Stromal cell of bone marrow (primary cell): ENCODE measurements at regions not wholly inside any gene's neighbourhood (a gene's known extent, or its start where the extent isn't known, plus 50 kb on each side); places are given as distances from the start of the nearest gene placed in this dataset.

Experiments
- DNase-seq: peaks from one replicate; pipeline ENCODE4 v3.0.0-alpha.2; 2012; ENCODE audit warnings: low read depth

DNA sequence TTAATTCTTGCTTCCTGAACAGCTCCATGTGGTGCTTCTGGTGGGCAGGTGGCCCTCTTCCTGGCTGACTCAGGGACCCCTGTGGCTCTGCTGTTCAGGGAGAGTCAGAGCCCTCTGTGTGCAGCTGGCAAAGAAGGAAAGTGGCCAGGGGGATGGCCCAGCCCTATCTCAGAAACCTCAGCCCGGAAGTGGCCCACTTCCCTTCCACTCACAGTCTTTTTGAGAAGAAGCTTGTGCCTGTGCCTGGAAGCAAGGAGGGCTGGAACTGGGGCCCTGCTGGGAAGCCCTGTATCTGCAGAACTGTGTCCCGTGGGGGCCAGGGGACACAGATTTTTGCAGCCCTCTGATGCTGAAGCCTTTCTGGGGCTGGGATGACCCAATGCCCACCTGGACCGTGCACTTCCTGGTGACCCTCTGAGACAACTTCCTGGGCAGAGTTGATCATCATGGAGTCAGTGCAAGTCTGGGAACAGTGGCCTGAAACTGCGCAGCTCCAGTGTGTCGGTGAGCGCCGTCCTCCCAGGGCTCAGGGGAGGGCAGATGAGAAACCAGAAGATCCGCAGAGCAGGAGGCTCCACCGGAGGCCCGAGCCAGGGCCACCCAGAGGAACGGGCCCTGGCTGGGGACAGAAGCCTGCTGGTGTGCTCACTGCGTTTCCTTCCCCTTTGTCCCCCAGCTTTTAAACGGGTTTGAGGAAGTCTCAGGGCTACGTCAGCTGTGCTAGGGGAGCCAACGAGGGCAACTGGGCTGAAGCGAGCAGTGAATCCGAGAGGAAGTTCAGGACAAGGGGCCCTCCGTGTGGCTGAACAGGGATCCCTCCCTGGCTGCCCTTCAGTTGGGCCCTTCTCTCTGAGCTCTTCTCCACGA, 217.4 kb upstream of the RTL1 start:
- no peak for DNase-seq

DNA sequence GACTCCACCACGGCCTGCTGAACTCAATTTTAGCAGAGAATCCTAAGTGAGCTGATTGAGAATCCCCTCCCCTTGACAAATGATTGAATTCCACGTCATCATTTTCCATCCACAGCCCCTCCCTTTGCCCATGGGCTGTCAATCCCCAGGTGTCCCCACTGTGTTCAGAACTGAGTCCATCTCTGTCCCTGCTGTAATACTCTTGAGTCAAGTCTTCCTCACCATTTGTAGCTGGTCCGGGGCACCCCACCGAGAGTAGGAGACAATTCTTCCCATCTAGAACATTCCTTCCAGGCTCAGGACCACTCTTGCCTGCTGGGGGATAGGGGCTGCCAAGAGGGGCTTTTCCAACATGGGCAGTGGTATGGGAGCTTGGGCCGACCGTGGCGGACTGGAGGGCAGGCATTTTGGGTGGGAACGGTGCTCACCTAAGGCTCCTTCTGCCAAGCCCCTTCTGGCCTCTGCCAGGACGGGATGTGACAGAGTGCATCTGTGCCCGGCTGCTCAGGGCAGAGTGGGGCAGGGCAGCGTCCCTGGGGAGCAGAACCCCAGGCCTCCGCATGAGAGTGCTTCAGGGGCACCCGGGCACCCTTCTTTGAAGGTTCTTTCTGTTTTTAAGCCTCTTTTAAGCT, 218.1 kb upstream of the RTL1 start:
- no peak for DNase-seq

DNA sequence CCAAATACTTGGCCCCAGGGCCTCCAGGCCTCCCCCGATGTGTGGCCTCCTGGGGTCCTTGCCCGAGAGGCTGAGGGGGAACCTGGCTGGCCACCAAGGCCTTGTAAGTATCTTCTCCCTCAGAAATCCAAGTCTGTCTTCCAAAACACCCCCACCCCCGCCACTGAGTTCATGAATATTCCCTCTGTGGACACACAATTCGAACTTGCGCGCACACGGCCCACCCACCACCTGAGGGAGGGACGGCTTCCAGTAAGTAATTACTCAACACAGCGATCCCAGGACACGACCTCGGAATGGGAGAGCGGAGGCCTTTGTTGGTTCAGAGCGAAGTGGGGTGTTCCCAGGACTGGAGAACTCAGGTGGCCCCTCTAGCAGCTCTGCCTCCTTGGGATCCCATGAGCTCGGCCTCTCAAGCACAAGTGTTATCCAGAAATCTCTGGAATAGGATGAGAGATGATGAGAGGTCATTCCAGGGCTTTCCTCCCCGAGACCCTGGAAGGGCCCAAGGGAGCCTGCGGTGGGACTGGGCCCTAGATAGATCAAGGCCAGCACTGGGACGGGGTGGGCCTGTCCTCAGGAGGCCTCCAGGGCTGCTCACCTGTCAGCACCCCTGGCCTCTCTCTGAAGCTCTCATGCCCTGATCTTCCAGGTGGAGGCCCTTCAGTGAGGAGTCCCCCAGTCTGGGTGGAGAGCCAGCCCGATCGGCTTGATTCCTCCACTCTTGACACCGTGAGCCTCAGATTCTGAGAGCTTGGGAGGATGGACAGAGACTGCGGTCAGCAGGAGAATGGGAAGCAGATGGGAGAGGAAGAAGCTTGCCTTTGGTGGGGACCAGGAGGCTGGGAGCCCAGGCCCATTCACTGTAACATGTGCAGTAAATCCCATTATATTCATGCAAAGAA, 219.0 kb upstream of the RTL1 start:
- DNase-seq = no peak

DNA sequence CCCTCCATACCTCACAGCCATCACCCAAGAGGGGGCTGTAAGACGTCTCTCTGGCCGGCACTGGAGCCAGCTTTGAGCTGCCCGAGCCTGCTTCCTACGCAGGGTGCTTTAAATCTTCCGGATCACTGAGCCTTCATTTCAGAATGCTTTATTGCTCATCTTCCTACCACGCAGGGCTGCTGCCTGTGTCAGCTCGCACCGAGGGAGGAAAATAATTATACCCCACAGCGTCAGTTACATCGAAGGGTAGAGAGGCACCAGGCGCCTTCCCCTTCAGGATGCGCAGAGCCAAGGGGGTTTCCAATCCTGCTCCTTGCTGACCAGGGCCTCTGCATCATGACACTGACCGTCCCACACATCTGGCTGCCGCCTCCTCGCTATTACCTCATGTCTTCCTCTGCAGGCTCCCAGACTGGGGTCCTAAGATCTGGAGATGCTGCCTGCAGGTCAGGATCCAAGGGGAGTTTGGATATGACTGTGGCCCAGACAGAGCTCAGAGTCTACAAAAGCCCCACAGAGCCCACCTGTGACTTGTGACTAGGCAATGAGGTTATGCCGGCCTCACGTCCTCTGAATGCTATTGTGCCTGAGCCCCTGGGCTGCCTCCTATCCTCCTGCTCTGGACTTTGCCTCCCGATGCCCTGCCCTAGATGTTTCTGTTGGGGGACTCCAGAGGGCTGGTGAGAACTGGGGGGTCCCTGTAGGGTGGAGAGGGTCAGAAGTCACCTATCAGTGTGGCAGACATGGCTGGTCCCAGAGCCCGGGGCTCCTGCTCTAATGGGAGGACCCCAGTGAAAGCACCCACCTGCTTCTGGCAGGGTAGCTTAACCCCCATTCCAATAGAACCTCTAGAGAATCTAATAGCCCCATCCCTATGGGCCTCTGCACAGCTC, 220.3 kb upstream of the RTL1 start:
- no peak for DNase-seq

DNA sequence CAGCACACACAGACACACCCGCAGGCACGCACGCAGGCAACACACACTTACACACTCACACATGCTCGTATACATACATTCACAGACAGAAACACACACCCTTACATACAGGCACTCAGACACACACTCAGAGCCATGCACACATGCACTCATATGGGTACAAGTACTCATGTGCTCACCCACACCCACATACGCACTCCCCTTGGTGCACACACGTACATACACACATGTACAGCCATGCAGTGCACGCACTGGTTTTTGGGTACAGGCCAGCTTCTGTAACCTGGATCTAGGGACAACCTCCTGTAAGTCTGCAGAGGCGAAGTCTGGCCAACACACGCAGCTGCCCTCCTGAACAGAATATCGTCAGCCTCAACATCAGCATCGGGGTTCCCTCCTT, 221.3 kb upstream of the RTL1 start:
- no peak for DNase-seq

DNA sequence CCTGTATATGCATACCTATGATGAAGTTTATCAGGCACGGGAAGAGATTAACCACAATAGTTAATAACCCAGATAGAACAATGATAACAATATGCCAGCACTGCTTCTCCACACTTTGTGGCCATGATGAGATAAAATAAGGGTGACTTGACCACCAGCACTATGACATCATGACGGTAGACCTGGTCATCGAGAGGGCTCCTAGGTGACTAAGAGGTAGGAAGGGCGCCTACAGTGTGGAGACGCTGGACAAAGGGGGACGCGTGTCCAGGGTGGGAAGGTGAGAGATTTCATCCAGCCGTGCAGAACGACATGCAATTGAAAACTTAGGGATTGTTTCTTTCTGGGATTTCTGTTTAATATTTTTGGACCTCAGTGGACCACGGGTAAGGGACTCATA, 221.8 kb upstream of the RTL1 start:
- DNase-seq = no peak

DNA sequence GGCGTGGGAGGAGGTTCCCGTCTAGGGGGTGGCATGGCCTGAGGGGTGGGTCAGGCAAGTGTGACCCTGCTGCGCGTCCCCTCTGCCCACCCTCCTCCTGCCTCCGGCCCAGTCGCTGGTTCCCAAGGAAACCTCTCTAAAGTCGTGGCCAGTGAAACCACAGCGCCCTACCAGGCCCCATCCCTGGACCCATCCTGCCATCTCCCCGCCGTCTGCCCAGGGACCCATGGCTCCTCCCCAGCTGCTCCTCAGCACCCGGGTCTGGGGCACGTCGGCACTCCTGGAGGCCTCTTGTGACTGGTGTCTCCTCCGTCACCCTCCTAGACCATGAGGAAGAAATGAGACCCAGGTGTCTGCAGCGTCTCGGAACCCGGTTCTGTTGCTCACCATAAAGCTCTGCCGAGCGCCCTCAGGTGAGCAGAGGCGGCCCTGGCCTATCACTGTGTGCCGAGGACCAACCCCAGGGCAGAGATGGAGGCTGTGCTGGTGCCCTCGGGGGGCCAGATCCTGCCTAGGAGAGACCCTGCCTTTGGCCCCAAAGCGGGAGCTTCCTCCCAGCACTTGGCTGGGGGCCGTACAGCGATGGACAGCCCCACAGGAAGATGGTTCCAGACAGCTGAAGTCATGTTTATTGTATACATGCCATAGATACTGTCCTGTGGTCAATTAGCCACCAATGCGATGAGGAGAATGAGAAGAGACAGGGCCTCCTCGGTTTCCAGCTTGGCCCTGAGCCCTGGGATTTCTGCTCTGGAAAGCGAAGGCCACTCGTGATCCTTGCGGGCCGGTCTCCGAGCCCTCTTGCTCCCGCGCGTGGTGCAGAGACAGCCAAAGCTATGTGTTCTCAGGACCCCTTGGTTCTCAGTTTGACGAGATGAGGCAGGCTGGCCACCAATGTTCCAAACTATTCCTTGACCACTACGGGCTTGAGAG, 222.5 kb upstream of the RTL1 start:
- no peak for DNase-seq

DNA sequence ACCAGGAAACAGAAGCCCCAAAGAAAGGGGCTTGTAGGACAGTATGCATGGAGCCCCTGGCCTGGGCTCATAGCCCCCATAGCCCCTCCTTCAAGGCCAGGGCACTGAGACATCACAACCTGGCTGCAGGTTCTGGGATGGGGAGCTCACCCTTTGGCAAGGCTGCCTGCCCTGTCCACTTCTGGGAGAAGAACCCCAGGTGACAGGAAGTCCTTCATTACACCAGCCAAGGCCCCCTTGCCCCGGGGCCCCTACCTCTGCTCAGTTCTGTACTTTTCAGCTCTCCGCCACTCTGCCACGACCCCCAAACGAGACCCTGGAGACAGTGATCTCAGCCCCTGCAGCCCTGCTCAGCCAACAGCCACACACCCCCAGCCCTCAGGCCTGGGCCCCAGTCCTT, 223.2 kb upstream of the RTL1 start:
- DNase-seq = no peak

DNA sequence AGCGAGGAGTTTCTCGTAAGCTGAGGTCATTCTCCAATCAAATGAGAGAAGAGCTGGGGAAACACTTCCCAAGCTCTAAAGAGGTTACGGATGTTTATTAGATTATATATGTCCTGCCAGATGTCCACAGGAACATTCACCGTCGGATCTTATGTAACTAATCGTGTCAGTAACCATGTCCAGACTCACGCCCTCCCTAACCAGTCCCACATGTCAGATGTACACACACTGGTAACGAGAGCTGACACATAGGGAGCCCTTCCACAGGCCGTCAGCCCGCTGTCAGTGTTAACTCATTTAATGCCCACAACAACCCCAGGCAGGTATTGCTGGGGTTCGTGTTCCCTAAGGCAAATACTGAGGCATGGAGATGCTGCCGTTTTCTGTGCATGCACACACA, 223.7 kb upstream of the RTL1 start:
- no peak for DNase-seq

DNA sequence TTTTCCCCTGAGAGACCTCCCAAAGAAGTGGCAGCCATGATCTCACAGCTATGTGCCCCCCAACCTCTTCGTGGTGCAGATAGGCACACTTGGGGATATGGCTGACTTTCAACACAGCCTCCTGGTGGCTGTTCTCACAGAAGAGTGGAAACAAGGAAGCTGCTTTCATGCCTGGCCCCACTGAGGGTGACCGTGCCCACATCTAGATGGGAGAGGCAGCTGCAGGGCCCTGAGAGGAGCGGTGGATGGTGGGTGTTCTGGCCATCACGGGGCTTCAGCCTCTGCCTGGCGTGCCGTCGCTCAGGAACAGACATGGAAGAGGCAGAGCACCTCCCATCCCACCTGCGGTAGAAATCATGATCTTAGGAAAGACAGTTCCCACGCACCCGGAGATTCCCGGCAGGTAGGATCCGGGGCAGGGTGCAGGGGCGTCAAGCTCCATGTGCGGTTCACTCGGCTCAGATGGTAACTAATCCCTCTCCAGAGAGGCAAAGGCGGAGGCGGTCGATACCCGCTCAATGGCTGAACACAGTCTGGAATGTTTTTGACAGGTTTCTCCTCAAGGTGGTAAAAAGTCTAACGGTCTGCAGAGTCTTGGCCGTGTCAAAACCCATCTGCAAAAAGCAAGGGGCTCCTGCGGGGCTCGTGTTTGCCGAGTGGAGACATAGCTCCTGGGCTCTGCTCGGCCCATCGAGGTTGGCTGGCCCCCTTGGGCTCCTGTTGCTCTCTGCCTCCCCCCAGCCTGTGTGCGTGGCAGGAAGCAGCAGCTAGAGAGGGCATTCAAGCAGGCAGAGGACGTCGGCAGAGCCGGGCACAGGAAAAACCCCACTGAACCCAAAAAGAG, 225.2 kb upstream of the RTL1 start:
- no peak for DNase-seq

DNA sequence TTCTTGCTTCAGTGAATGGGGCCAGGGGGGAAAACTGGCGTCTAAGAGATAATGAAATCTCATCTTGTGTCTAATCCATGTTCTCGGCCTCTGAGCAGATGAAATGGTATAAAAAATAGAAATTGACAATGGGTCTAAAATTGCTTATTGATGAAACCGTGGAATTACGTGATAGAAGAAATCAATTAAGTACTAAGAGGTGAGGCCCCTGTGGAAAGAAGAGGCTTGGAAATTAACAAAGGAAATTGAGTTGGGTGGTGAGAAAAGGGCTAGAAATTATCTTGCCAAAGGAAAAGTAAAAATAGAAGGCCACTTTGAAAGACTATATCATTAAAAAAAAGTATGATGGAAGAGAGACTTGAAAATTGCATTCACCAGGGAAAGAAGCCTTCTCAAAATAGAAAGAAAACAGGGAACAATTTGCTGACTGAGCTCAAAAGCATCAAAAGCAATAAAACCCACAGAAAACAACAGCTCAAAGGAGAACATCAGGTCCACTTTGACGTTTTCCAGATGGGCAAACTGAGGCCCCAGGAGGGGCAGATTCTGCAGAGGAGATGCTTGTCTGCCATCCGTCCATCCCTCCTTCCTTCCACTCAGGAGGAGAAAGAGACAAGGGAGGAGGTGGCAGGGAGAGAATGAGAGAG, 226.1 kb upstream of the RTL1 start:
- no peak for DNase-seq

DNA sequence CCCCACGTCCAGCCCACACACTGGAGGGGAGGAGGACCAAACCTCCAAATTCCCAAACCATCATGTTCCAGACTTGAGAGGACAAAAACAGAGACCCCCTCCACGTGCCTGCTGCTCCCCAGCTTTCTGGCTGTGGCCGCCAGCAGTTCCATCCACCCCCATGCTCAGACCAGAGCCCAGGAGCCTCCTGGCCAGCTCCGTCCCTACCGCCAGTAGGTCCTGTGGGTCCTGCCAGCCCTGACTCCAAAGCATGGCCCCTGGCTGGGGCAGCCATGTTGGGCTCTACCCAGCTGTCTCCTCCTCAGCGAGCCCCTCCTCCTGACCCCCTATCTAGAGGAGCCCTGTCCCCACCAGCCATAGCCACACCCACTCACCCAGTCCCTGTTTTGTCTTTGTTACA, 227.3 kb upstream of the RTL1 start:
- no peak for DNase-seq

DNA sequence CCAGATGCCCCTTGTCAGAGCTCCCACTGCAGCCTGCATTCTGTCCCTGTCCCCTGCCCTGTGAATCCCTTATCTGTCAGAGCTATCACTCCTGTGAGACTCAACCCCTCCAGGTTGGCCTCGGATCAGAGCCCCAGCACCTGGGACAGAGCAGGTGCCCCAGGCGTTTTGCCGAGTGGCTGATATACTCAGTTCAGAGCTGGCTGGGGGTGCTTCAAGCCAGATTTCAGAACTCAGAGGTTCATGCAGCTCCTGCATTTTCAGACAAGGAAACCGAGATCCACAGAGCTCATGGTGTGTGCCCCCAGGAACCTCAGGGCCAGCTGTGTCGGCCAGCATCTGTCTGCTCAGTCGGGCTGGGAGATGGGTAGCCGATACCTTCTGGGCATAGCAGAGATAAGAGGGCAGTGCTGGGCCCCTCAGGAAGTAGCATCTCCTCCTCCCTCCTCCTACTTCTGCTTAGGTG, 228.0 kb upstream of the RTL1 start:
- no peak for DNase-seq

DNA sequence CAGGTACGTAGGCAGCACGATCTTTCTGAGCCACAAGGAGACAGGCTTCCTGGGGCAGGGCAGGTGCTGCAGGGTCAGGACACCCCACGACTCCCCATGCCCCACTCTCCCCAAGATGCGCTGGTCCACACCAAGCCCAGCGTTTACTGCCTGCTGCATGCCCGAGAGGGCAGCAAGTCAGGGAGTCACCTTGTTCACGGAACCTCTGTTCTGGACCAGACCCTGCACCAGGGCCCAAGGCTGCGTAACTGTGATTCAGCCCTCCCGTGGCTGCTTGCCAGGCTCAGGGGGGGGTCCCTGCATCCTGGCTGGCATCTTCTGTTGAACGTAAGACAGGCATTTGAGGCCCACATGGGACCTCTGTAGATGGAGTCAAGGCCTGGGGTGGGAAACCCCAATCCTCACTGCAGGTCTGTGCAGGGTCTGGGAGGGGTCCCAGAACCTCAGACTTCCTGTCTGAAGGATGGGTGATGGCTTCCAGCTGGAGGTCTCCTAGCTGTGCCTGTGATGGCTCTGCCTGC, 228.6 kb upstream of the RTL1 start:
- DNase-seq = no peak

DNA sequence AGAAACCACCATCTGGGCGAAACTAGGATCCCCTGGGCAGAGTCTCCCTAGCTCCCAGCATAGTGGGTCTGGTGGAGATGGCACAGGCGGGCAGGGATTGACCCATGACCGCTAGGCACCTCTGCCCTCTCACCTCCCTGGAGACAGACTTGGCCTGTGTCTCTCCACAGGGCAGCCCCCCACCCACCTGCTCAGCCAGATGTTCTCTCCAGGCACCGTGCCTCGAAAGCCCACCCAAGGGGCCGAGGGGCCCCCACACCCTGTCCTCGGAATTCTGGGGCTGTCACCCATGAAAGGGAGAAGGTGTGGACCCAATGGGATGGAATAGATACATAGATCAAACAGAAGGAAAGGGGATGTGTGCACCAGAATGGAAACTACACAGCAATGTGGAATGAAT, 229.1 kb upstream of the RTL1 start:
- no peak for DNase-seq

DNA sequence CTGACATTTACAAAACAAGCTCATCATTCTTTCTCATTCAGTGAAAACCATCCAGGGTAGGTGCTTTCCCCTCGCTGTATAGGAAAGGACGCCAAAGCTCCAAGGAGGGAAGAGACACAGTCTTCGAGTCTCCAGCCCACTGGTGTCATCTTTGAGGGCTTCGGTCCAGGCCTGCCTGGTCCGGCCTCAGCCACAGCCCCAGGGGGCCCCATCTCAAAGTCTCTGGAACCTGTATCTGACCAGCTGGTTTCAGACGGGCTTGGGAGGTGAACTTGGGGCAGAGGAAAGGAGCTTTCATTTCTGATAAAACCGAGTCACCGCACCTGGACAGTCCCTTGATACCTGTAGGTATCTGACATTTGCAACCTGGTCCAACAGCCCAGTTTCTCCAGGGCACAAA, 229.5 kb upstream of the RTL1 start:
- DNase-seq = no peak

DNA sequence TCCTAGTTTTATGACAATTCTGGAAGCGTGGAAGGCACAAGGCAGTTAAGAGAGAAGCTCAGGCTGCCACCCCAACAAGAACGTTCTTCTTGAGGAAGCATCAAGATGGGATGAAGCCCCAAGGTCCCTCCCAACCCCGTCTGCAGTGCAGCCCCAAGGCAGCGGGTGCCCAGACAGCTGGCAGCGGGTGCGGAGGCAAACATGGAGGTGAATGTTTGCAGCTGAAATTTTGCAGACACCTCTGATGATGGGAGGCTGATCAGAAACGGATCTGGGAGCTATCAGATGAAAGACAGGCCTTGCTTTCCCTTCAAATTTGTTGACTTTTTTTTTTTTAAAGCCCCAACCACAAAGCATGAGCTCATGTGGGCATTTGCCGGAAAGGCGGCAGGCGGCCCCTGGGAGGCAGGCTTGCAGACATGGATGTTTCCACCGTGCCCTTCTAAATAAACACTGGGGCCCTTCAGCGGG, 230.7 kb upstream of the RTL1 start:
- DNase-seq = no peak

DNA sequence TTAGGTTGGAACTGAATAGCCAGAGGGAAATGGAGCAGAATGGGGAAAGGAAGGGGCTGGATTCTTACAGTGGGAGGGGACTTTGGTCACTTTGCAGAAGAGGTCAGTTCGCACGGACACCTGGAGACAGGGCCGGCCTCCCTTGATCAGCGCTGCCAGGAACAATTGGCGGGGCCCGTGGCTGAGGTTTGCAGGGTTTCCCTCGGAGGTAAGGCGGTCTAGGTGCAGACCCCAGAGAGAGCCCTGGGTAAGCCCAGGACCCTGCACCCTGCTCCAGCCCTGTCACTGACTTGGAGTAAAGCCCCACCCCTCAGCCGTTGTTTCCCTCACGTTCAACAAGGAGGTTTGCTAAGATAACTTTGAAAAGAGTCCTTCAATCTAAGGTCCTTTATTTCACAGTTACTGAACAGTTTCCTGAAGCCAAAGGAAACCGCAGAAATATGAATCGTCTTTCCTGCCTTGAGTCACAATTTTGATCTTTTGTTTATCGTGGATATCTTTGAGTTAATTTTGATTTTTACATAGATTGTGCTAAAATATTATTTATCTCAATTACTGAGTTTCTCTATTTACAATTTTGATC, 231.4 kb upstream of the RTL1 start:
- DNase-seq = no peak
